Gastroesophageal sphincter (tissue), 4 donors: ENCODE measurements at regions not wholly inside any gene's neighbourhood (a gene's known extent, or its start where the extent isn't known, plus 50 kb on each side); places are given as distances from the start of the nearest gene placed in this dataset.

Experiments used
- ATAC-seq: fragments of 150-250 bp; one replicate; pipeline ENCODE4 v1.9.1; 2016; ENCODE audit warnings: mild to moderate bottlenecking, moderate library complexity
- H3K27ac ChIP-seq, 4 donors: fragments of 200-600 bp; sonication (generic) in 3 of 4; 1 replicate in 3 of 4; 2 replicates in 1 of 4; pipeline ENCODE4 v1.5.1; 2016 to 2019
- H3K27me3 ChIP-seq: fragments of 200-600 bp; sonication (generic); one replicate; pipeline ENCODE4 v1.5.1; 2019
- H3K36me3 ChIP-seq, 2 donors: fragments of 200-600 bp; sonication (generic); one replicate each; pipeline ENCODE4 v1.5.1; 2019; ENCODE audit warnings: control low read depth in 1 of 2
- H3K4me1 ChIP-seq, 3 donors: fragments of 200-600 bp; sonication (generic); 1 replicate in 2 of 3; 2 replicates in 1 of 3; pipeline ENCODE4 v1.5.1; 2016 to 2019; ENCODE audit warnings: control low read depth in 2 of 3
- H3K4me3 ChIP-seq, 2 donors: fragments of 200-600 bp; sonication (generic); one replicate each; pipeline ENCODE4 v1.5.1; 2019; ENCODE audit warnings: mild to moderate bottlenecking in 1 of 2, moderate library complexity in 1 of 2
- H3K9me3 ChIP-seq, 3 donors: fragments of 200-600 bp; sonication (generic); one replicate each; pipeline ENCODE4 v1.5.1; 2017 to 2019; ENCODE audit warnings: control low read depth in 2 of 3
- POLR2AphosphoS5 ChIP-seq: sonication (generic); formaldehyde crosslinking; IDR thresholded peaks from one replicate; pipeline ENCODE4 v1.6.1; 2017; ENCODE audit warnings: antibody characterized with exemption
- small RNA-seq, 4 donors: library from RNA; depleted of rRNA; stranded (forward); fragments of <200 nt; gene quantifications; one replicate each; pipeline ENCODE3, GENCODE V24; 2016
- TF ChIP-seq, protein P1 (sequence below), 4 experiments: fragments of 200-600 bp in 2 of 4; fragments of 450-650 bp in 2 of 4; sonication (generic) in 1 of 4; IDR thresholded peaks; one replicate each; pipeline ENCODE4 v1.5.1; 2017 to 2019; ENCODE audit warnings: antibody characterized with exemption in 4 of 4, mild to moderate bottlenecking in 2 of 4, moderate library complexity in 2 of 4

DNA sequence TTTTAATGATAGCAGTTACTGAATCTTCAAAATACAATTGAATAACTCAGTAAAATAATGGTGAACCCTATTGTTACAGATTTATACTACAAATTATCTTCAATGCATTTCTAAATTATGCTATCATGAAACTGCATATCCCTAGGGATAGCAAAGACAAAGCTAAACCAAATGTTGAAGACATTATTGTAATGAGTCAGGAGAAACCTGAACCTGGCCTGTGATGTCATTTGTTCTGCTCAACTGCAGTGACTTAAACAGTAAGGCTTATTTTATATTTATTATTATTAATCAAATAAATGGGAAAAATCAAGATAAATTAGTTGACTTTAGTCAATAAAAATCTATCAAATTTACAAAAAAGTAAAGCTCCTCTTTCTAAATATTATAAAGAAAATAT, 100.3 kb downstream of the UCHL5 start:
- Histone ChIP-seq H3K27ac (no peak overlapping the region), H3K4me1 (no peaks in the 10 kb centered on the region), H3K9me3 (no peaks in the 10 kb centered on the region), H3K36me3 (no peaks in the 10 kb centered on the region), H3K4me3 (no peak overlapping the region), H3K27me3 (no peaks in the 10 kb centered on the region)
- ATAC-seq: no peak
- no peak for TF ChIP-seq POLR2AphosphoS5
- TF ChIP-seq, protein P1, sequence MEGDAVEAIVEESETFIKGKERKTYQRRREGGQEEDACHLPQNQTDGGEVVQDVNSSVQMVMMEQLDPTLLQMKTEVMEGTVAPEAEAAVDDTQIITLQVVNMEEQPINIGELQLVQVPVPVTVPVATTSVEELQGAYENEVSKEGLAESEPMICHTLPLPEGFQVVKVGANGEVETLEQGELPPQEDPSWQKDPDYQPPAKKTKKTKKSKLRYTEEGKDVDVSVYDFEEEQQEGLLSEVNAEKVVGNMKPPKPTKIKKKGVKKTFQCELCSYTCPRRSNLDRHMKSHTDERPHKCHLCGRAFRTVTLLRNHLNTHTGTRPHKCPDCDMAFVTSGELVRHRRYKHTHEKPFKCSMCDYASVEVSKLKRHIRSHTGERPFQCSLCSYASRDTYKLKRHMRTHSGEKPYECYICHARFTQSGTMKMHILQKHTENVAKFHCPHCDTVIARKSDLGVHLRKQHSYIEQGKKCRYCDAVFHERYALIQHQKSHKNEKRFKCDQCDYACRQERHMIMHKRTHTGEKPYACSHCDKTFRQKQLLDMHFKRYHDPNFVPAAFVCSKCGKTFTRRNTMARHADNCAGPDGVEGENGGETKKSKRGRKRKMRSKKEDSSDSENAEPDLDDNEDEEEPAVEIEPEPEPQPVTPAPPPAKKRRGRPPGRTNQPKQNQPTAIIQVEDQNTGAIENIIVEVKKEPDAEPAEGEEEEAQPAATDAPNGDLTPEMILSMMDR (IDR thresholded peaks at IDR 0.05): no peak

DNA sequence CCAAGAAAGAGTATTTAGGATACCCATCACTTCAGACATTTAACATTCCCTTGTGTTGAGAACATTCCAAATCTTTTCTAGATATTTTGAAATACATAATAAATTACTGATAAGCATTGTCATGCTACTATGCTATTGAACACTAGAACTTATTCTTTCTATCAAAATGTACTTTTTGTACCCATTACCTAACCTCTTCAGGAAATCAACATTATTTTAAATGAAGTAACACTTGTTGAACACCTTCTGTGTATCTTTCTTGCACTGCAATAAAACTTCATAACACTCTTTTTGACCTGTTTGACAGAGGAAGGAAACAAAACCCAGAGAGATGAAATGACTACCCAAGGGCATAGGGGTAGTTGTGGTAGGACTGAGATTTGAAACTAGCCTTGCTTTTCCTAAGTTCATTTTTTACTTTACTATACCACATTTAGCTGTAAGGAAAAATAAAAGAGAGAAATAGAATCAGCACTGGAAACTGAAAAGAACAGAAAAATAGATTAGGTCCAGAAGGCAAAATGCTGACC, 99.4 kb downstream of the UCHL5 start:
- no peak for ATAC-seq
- Histone ChIP-seq H3K4me1 (no peaks in the 10 kb centered on the region), H3K36me3 (no peaks in the 10 kb centered on the region), H3K27me3 (no peaks in the 10 kb centered on the region), H3K4me3 (no peak overlapping the region), H3K9me3 (no peaks in the 10 kb centered on the region), H3K27ac (no peak overlapping the region)
- TF ChIP-seq, protein P1 (IDR thresholded peaks at IDR 0.05): no peak

Small RNA genes in the stretch of these regions (small RNA-seq; reads per million reads assigned to genes)
- 0 reads per million in 4 donors for gene RN7SKP126
